GM10847 (cell line): ENCODE measurements at regions not wholly inside any gene's neighbourhood (a gene's known extent, or its start where the extent isn't known, plus 50 kb on each side); places are given as distances from the start of the nearest gene placed in this dataset.

ENCODE experiments used
- POLR2A ChIP-seq: IDR thresholded peaks from 2 replicates; pipeline ENCODE4 v1.6.1; 2011; ENCODE audit not compliant: insufficient read length; ENCODE audit errors: extremely low read depth

- no peak for TF ChIP-seq POLR2A
Observed at GRCh38 chr12:124374147-124374546, 79.3 kb downstream of the RFLNA start.

- no peak for TF ChIP-seq POLR2A
Observed at GRCh38 chr12:124372831-124373230, 77.9 kb downstream of the RFLNA start.

GRCh38 chr12:124371970-124372555, 77.2 kb downstream of the RFLNA start:
- no peak for TF ChIP-seq POLR2A

GRCh38 chr12:124371366-124371765, 76.5 kb downstream of the RFLNA start:
- TF ChIP-seq POLR2A, result no peak

- no peak for TF ChIP-seq POLR2A
Observed at GRCh38 chr12:124370851-124371250, 76.0 kb downstream of the RFLNA start.

GRCh38 chr12:124370384-124370783, 75.5 kb downstream of the RFLNA start:
- no peak for TF ChIP-seq POLR2A

- no peak for TF ChIP-seq POLR2A
Observed at GRCh38 chr12:124369827-124370378, 75.0 kb downstream of the RFLNA start.

- TF ChIP-seq POLR2A, result no peak
Observed at GRCh38 chr12:124369055-124369826, 74.3 kb downstream of the RFLNA start.

- TF ChIP-seq POLR2A, result no peak
Observed at GRCh38 chr12:124368421-124369032, 73.6 kb downstream of the RFLNA start.

- no peak for TF ChIP-seq POLR2A
Observed at GRCh38 chr12:124365726-124366430, 71.0 kb downstream of the RFLNA start.
